ENCODE measurements at regions not wholly inside any gene's neighbourhood (a gene's known extent, or its start where the extent isn't known, plus 50 kb on each side); places are given as distances from the start of the nearest gene placed in this dataset.

- no peak for TF ChIP-seq USF2 (IDR thresholded peaks at IDR 0.05; ENCODE audit: low read depth, low read length)
- TF ChIP-seq CTCF (conservative IDR thresholded peaks at IDR 0.05; ENCODE audit: low read depth, low read length) = no peak
- no peak for TF ChIP-seq POLR2A (IDR thresholded peaks at IDR 0.05; ENCODE audit: low read depth, low read length)
- TF ChIP-seq RFX5 (IDR thresholded peaks at IDR 0.05; ENCODE audit: low read depth, low read length) = no peak
- TF ChIP-seq RCOR1 (IDR thresholded peaks at IDR 0.05; ENCODE audit: insufficient replicate concordance, low read length) = no peak
- TF ChIP-seq MAFK (IDR thresholded peaks at IDR 0.05; ENCODE audit: low read depth, low read length) = no peak
- TF ChIP-seq FOS (IDR thresholded peaks at IDR 0.05; ENCODE audit: low read depth, low read length) = no peak
- no peak for TF ChIP-seq MAZ (IDR thresholded peaks at IDR 0.05; ENCODE audit: borderline replicate concordance, low read depth, low read length)
Measured at GRCh38 chr6:126698732-126699240, 358.9 kb downstream of the CENPW start.
